Calu3 (cell line): ENCODE measurements at regions not wholly inside any gene's neighbourhood (a gene's known extent, or its start where the extent isn't known, plus 50 kb on each side); places are given as distances from the start of the nearest gene placed in this dataset.

ENCODE experiments used
- BruUV-seq: library from RNA; stranded (reverse); fragments of 400-500 nt; replicated peaks from 2 replicates; lab custom pipeline; 2021; lab: Mats Ljungman, UMichigan
- CTCF ChIA-PET: fragments of 300-600 bp; sonication (Branson Sonifier 250); formaldehyde crosslinking; loops from one replicate; lab custom pipeline; 2022; ENCODE audit warnings: antibody characterized with exemption; lab: Charles Lee
- DNase-seq: peaks from one replicate; pipeline ENCODE4 v3.0.0; 2022
- H3K27ac Mint-ChIP-seq: one replicate; pipeline ENCODE4 v1.8.0; 2022; ENCODE audit warnings: mixed read lengths; ENCODE audit not compliant: unreplicated experiment
- H3K27me3 Mint-ChIP-seq: one replicate; pipeline ENCODE4 v1.8.0; 2022; ENCODE audit warnings: mixed read lengths; ENCODE audit not compliant: unreplicated experiment
- H3K36me3 Mint-ChIP-seq: one replicate; pipeline ENCODE4 v1.8.0; 2022; ENCODE audit warnings: mild to moderate bottlenecking, moderate library complexity, mixed read lengths; ENCODE audit not compliant: insufficient read depth, unreplicated experiment
- H3K4me1 Mint-ChIP-seq: one replicate; pipeline ENCODE4 v1.8.0; 2022; ENCODE audit warnings: mild to moderate bottlenecking, low read depth, mixed read lengths; ENCODE audit not compliant: unreplicated experiment
- H3K4me3 Mint-ChIP-seq: one replicate; pipeline ENCODE4 v1.8.0; 2022; ENCODE audit warnings: mild to moderate bottlenecking, low read depth, moderate library complexity, mixed read lengths; ENCODE audit not compliant: unreplicated experiment
- H3K9me3 Mint-ChIP-seq: one replicate; pipeline ENCODE4 v1.8.0; 2022; ENCODE audit warnings: low read depth, mixed read lengths; ENCODE audit not compliant: unreplicated experiment
- intact Hi-C: fragments of 100-400 bp; cut with micrococcal nuclease; formaldehyde crosslinking; loops from one replicate; pipeline ENCODE4 v1.10.0; 2022; ENCODE audit not compliant: unreplicated experiment
- TF ChIP-seq, protein P1 (sequence below): fragments of 200-600 bp; IDR thresholded peaks from one replicate; pipeline ENCODE4 v1.8.0; 2022; ENCODE audit warnings: antibody characterized with exemption; ENCODE audit not compliant: unreplicated experiment

GRCh38 chr16:65376601-65377000 is 254.7 kb upstream of the CDH11 start:
- H3K27ac Mint-ChIP-seq, result no peak overlapping the region
- H3K9me3 Mint-ChIP-seq, result peaks cover 8% of the 10 kb centered on the region
- no peak for DNase-seq
- CTCF ChIA-PET, result no interaction called here
- H3K27me3 Mint-ChIP-seq, result no peaks in the 10 kb centered on the region
- no peaks in the 10 kb centered on the region for H3K36me3 Mint-ChIP-seq
- no TSS peak for BruUV-seq
- no peak overlapping the region for H3K4me3 Mint-ChIP-seq
- TF ChIP-seq, protein P1, sequence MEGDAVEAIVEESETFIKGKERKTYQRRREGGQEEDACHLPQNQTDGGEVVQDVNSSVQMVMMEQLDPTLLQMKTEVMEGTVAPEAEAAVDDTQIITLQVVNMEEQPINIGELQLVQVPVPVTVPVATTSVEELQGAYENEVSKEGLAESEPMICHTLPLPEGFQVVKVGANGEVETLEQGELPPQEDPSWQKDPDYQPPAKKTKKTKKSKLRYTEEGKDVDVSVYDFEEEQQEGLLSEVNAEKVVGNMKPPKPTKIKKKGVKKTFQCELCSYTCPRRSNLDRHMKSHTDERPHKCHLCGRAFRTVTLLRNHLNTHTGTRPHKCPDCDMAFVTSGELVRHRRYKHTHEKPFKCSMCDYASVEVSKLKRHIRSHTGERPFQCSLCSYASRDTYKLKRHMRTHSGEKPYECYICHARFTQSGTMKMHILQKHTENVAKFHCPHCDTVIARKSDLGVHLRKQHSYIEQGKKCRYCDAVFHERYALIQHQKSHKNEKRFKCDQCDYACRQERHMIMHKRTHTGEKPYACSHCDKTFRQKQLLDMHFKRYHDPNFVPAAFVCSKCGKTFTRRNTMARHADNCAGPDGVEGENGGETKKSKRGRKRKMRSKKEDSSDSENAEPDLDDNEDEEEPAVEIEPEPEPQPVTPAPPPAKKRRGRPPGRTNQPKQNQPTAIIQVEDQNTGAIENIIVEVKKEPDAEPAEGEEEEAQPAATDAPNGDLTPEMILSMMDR, result no peak
- intact Hi-C loops, result no loop called here
- H3K4me1 Mint-ChIP-seq, result no peaks in the 10 kb centered on the region

GRCh38 chr16:65375651-65376050 is 253.8 kb upstream of the CDH11 start:
- TF ChIP-seq, protein P1, result no peak
- no peak for DNase-seq
- H3K4me3 Mint-ChIP-seq, result no peak overlapping the region
- H3K27ac Mint-ChIP-seq, result no peak overlapping the region
- no TSS peak for BruUV-seq
- intact Hi-C loops, result no loop called here
- H3K9me3 Mint-ChIP-seq, result peaks cover 5% of the 10 kb centered on the region
- no peaks in the 10 kb centered on the region for H3K36me3 Mint-ChIP-seq
- no peaks in the 10 kb centered on the region for H3K27me3 Mint-ChIP-seq
- H3K4me1 Mint-ChIP-seq, result no peaks in the 10 kb centered on the region
- CTCF ChIA-PET, result no interaction called here

- intact Hi-C loops, result no loop called here
- no TSS peak for BruUV-seq
- Mint-ChIP-seq H3K27ac (no peak overlapping the region), H3K9me3 (peaks cover 12% of the 10 kb centered on the region), H3K36me3 (no peaks in the 10 kb centered on the region), H3K4me3 (no peak overlapping the region), H3K27me3 (no peaks in the 10 kb centered on the region), H3K4me1 (no peaks in the 10 kb centered on the region)
- CTCF ChIA-PET, result no interaction called here
- no peak for DNase-seq
- TF ChIP-seq, protein P1, result no peak
Observed at GRCh38 chr16:65373097-65373496, 251.2 kb upstream of the CDH11 start.

DNA sequence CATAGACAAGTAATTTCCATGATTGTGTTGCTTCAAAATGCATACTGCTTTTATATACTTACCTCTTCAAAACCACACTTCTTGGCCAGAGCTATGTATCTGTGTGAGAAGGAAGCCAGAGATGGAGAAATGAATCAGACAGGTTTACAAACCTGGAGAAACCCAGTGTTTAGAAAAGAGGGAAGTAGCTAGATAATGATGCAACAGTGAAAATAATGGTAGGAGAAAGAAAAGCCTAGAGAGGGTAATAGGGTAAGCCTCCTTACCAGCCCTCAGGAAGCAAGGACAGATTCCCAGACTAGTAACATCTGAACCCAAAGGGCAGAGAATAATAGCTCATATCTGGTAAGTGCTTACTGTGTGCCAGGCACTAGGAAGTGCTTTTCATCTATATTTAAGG is 250.3 kb upstream of the CDH11 start:
- H3K4me1 Mint-ChIP-seq, result no peaks in the 10 kb centered on the region
- CTCF ChIA-PET, result interaction anchor here (0.7 kb wide), 1 partner anchor 44 kb away, joined by 3 read pairs; no protein-coding TSS in a partner anchor
- H3K27ac Mint-ChIP-seq, result no peak overlapping the region
- DNase-seq, result no peak
- BruUV-seq, result no TSS peak
- TF ChIP-seq, protein P1, result no peak
- H3K36me3 Mint-ChIP-seq, result no peaks in the 10 kb centered on the region
- intact Hi-C loops, result no loop called here
- peaks cover 12% of the 10 kb centered on the region for H3K9me3 Mint-ChIP-seq
- no peaks in the 10 kb centered on the region for H3K27me3 Mint-ChIP-seq
- H3K4me3 Mint-ChIP-seq, result no peak overlapping the region
